Cerebellar nuclear complex (tissue), 1 donor: ENCODE measurements at regions not wholly inside any gene's neighbourhood (a gene's known extent, or its start where the extent isn't known, plus 50 kb on each side); places are given as distances from the start of the nearest gene placed in this dataset.
"Not testable (repeated sequence)": the region's sequence is repeated elsewhere in the genome, so short reads cannot be mapped to it uniquely, and the experiment has no call there.

Experiments used
- DNase-seq, 2 experiments: peaks; one replicate each; lab custom pipeline; 2025; lab: John Stamatoyannopoulos, UW

DNA sequence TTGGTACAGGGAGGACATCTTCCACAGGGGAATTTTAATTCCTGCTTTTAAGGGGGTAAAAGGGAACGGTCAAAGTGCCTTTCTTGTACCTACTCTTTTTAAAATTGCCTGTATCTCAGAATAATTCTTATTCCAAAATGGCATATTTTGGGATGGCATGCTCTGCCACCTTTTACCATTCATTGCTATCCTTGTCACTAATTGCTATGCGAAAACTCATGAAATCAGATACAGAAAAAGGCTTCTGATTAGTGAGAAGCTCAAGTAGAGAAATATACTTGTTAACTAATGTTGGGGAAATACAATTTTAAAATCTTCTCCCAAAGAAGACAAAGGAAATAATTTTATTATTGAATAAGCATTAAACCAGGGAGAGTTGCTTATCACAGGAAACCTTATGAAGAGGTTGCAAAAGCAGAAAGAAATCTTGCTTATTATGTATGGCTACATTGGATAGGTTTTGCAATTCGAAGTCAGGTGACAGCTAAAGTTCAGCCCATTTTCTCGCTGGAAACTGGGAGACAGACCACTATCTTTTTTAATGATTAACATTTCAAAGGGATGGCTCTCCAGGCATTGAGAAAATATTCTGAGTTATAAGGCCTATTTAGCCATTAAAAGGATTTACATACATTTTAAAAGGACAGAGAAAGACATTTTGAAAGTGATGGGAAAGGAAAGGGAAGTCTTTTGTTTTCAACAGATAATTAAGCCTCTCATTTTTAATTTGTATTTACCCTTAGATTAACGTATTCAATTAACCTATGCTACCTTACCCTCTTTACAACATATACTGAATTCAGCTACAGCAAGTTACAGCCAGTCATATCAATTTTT, 110.3 kb upstream of the PRSS16 start:
- no peak for DNase-seq

DNA sequence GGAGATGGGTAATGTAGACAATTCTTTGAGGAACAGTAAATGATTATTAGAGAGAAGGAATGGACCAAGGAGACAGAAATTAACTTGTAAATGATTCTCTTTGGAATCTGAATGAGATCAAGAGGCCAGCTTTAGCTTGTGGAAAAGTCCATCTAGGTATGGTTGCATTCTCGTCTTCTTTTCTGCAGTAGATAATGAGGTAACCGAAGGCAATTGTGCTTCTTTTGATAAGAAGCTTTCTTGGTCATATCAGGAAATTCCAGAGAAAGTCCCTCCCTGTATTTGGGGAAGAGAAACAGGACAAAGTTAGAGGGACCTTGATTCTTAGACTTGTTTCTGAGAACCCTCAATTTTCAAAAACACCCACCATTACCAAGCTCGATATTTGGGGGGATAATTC, 109.1 kb upstream of the PRSS16 start:
- no peak for DNase-seq

DNA sequence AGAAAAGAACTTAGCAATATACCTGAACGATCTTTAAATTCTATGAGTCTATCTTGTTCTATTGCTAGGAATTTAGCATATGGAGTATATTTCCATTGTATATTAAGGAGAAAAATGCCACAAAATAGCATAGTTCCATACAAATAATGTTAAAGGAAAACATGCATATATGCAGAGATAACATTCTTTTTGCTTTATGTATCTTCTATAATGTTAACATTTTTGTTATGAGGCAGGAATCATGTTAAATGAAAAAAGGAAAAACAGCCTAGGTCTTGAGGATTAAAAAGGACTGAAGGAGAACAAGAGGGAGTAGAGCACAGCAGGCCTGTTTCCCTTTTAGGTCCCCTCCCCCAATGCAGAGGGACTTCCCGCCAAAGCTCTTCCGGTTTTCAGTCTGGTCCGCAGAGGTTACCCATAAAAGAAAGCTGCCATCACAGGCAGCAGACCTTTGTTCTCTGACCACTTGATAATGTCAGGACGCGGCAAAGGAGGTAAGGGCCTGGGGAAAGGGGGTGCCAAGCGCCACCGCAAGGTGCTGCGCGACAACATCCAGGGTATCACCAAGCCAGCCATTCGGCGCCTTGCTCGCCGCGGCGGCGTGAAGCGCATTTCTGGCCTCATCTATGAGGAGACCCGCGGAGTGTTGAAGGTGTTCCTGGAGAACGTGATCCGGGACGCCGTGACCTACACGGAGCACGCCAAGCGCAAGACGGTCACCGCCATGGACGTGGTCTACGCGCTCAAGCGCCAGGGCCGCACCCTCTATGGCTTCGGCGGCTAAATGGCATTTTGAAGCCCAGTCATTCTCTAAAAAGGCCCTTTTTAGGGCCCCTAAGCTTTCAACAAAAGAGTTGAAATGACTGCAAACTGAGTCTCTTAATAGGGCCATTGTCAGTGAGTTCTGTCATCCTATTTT, 108.4 kb upstream of the PRSS16 start:
- no peak for DNase-seq

DNA sequence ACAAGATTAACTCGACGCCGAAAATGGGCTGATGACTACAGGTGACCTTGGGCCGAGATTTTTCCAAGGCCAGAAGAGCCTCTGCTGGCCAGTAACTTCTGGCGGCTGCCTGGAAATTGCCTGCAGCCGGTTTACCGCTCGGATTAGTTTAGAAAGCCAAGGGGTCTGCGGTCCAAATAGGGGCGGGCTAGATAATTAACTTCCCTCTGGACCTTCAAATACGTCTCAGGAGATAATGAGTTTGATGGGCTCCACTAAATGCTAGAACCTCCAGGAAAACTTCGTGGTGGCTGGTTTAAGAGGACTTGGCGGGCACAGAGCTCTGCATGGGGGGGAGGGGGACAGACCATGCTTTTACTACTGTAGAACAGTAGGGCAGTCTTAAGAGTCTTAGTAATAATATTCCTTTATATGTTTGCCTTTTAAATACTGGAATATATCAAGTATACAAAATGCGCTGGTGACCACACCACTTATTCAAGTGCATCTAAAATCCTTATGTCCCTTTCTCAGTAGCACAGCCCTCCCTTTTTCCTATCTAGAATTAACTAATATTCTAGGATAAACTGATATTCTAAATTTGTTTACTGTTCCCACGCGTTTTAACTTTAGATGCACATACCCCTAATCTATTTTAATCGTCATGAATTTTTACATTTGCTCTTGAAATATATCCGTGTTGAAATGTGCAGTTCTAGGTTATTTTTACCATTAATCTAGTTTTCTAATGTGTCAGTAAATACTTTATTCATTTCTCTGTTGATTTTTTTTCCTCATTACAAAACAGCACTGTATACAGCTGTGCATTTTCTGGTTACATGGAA, 107.5 kb upstream of the PRSS16 start:
- DNase-seq, result no peak

DNA sequence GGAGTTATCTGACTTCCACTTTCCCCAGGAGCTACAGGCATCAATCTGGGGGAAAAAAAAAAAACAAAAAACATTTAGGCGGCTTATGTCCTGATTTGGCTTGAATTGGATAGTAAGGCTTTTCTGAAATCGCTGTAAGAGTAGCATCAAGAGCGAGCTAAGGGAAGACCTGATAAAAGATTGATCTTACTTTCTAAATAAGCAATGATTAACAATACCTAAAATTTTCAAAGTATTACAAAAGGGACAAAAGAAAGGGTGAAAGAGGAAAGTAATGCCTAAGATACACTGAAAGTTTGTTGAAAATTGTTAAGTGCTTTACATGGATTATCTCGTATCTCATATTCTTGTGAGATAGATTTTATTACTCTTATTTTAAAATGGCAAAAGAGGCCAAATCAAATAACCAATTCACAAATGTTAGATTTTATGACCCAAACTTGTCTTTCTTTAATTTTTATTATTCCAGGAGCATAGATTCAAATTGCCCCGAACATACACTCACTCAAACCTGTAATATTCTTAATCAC, 106.4 kb upstream of the PRSS16 start:
- DNase-seq, result no peak

DNA sequence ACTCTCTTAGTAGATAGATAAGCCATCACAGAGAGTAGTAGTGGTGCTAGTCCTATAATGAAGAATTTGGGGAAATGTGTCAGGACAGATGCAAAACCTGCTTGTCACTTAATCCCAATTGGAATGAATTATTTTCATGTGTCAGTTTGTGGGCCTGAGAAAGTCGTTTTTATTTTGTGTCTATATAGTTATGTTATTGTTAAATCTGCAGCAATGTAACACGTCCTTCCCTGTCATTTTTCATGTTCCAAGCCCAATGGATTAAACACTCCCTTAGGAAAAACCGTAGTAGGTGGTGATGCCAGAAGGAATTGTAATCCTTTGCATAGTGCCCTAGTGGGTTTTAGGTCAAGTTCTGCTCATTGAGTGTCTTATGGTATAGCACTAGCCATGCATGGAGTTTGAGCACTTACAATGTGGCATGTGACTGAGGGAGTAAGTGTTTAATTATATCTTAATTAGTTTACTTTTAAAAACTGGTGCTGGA, 105.9 kb upstream of the PRSS16 start:
- no peak for DNase-seq

DNA sequence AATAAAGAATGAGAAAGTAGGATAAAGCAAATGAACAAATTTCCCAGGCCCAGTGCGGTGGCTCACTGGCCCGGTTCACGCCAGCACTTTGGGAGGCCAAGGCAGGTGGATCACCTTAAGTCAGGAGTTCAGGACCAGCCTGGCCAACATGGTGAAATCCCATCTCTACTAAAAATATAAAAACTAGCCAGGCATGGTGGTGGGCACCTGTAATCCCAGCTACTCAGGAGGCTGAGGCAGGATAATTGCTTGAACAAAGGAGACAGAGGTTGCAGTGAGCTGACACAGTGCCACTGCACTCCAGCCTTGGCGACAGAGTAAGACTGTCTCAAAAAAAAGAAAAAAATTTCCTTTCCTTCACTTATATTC, 104.5 kb upstream of the PRSS16 start:
- not testable (repeated sequence) for DNase-seq

DNA sequence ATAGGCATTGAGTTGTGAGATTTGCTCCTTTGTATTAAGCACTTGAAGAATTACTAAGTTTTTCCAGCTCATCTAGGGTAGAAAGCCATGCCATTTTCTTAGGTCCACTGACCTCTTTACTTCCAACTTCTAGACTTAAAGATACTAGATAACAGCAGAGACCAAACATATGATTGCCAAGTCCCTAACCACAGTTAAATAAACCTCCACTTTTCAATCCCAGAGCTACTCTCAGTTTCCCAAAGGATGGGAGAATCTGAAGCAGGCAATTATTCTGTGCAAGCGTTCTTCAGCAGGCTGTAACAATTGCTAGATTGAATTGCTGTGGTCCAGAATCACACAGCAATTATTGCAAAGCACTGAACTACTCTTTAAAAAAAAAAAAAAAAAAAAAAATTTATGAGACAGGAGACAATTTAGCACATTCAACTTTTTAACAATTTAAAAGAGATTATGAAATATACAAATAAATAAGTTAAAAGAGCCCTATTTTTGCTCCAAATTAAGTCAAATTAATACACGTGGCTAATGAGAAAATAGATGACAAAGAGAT, 104.0 kb upstream of the PRSS16 start:
- no peak for DNase-seq

DNA sequence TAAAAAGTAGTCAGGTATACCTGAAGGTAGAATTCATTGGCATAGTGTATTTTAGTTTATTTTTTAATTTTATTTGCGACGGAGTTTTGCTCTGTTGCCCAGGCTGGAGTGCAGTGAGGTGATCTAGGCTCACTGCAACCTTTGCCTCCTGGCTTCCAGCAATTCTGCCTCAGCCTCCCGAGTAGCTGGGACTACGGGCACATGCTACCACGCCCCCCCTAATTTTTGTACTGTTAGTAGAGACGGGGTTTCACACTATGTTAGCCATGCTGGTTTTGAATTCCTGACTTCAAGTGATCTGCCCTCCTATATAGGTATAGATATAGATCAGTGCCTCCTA, 102.8 kb upstream of the PRSS16 start:
- DNase-seq, result no peak

DNA sequence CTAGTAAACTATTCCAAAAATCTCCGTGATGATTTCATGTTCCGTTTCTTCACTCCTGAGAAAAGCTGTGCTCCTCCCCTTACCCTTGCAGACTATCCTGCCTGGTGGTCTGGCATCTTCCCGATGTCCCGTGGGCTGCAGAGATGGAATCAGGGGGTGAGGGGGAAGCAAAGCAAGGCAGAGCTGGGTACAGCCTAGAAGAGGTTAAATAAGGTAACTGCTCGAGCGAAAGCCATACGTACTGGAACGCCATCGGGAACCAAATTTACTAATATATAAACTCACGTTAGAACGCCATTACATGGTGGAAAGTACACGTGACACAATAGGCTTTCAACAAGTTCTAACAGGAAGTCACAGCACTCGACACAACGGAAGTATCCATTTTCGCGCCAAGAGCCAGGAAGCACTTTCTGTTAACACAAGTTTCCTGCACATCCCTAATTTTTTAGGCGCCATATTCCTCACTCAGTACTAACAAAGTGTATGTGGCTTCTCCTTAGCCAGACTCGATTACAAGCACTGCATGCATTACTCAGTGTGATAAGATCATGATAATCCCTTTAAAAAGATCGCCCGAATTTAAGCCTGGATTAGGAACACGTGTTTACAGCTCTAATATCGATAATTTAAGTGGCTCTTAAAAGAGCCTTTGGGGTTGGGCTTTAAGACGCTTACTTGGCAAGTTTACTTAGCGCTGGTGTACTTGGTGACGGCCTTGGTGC, 101.6 kb upstream of the PRSS16 start:
- no peak for DNase-seq

DNA sequence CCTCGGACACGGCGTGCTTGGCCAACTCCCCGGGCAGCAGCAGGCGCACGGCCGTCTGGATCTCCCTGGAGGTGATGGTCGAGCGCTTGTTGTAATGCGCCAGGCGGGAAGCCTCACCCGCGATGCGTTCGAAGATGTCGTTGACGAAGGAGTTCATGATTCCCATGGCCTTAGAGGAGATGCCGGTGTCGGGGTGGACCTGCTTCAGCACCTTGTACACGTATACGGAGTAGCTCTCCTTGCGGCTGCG, 101.1 kb upstream of the PRSS16 start:
- DNase-seq, result not testable (repeated sequence)

DNA sequence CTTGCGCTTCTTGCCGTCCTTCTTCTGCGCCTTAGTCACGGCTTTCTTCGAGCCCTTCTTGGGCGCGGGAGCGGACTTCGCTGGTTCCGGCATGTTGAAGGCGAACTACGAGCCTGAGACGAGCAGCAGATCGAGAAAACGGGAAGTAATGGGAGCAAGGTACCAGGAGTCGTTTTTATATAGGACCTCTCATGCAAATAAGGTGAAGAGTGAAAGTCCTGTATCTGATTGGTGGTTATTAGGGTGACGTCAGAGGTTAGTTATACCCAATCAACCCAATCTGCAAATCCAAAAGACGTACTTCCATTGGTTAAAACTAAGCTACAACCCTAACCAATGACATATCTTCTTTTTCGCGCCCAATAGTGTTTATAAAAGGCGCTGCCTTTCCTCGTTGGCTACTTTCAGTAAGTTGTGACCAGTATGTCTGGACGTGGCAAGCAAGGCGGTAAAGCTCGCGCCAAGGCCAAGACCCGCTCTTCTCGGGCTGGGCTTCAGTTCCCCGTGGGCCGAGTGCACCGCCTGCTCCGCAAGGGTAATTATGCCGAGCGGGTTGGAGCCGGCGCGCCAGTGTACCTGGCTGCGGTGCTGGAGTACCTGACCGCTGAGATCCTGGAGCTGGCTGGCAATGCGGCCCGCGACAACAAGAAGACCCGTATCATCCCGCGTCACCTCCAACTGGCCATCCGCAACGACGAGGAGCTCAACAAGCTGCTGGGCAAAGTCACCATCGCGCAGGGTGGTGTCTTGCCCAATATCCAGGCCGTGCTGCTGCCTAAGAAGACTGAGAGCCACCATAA, 100.6 kb upstream of the PRSS16 start:
- DNase-seq, result no peak

DNA sequence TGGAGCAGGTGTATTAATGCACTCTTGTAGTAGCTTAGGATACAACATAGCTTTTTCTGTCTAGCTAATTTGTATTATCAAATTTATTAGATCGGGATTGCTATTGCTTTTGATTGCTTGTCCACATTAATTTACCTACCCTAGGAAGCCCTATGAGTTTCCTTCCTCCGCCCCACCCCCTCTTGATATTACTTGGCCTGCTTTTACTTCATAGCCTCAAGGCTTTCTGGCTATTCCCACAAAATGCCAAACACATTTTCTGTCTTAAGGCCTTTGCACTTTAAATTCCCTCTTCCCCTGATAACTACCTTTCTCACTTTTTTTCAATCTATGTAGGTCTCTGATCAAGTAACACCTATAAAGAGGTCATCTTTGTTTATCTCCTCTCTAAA, 99.1 kb upstream of the PRSS16 start:
- no peak for DNase-seq

DNA sequence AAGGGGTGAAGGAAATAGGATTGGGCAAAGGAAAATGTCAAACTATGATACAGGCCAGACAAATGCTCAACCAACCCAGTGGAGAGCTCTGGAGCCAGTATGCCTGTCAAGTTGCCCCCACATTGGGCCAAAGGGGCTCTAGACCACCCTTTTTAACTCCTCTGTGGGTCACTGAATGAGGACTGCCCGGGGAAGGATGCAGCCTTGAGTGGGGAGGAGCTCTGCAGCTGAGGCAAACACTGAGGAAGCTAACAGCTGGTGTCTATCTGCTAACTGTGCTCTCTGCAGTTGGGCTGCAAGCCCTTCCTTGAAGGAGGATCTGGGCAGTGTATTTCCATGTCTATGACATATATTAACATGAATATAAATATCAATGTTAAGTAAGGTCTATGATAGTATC, 98.4 kb upstream of the PRSS16 start:
- no peak for DNase-seq

DNA sequence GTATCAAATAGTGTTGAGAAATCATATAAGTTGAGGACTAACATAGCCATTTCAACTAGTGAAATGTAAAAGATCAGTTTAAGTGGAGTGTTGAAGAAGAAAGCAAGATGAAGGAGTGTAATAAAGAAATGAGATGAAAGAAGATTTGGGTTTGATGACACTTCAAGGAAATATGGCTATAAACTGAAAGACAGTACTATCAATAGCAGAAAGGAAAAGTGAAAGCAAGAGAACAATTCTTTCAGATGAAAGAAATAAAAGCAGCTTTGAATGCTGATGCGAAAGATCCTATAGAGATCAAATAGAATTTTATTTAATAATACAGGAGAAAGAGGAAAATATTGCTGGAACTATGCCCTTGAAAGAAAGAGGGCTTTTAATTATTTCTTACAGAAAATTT, 92.8 kb upstream of the PRSS16 start:
- no peak for DNase-seq

DNA sequence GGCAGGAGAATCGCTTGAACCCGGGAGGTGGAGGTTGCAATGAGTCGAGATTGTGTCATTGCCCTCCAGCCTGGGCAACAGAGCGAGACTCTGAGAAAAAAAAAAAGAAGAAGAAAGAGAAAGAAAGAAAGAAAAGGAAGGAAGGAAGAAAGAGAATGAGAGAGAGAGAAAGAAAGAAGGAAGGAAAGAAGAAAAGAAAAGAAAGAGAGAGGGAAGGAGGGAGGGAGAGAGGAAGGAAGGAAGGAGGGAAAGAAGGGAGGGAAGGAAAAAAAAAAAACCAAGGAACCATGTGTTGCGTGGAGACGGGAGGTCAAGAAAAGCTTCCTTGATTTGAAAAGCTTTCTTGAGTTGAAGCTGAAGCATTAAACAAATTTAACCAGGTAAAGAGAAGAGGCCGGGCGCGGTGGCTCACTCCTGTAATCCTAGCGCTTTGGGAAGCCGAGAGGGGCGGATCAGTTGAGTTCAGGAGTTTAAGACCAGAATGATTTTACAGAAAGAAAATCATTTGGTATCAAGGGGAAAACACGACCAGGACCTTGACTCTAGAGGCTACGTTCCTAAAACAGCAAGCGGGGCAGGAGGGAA, 90.5 kb upstream of the PRSS16 start:
- DNase-seq, result no peak

DNA sequence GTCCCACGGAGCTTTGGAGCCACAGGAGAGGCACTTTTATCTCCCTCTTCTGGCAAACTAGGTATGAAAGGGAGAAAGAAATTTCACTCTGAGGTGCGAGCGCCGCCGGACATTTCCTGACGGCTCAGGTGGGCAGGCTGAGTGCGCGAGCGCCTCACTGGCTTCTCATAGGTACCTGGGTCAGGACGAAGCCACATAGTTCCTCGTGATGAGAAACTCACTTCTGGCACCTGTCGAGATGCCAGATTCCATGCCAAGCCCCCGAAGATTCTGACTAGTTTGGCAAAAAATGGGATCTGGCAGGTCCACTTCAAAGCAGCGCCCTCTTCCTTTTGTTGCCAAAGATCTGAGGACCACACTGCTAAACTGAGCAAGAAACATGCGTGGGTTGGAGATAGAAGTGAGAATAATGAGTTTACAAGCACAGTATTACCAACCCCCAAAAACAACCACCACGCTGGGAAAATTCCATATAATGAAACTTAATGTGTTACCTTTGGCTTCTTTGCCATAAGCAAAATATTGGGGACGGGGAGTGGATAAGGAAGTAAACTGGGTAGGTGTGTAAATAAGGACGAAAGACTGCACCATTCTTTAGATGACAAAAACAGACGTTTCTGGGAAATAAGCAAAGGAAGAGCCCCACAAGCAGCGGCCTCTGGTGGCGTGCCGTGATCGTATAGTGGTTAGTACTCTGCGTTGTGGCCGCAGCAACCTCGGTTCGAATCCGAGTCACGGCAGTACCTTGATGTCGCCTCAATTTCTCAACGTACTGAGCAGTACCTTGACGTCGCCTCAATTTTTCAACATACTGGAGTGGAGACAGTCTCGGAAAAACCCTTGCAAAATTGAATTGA, 89.8 kb upstream of the PRSS16 start:
- no peak for DNase-seq

DNA sequence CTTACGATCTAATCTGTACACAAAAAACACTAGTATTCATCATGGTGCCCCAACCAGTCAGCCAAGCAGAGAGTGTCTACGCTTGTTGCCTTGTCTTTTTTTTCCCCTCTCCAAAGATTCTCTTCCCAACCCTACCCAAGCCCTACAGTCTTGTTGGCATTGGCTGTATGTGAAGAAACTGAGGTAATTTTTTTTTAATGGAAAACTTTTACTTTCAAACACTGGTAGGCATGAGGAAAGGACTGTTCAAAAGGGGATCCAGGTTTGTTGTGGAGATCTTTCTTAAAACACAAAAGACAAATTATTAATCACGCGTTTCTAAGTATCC, 89.2 kb upstream of the PRSS16 start:
- DNase-seq, result no peak

DNA sequence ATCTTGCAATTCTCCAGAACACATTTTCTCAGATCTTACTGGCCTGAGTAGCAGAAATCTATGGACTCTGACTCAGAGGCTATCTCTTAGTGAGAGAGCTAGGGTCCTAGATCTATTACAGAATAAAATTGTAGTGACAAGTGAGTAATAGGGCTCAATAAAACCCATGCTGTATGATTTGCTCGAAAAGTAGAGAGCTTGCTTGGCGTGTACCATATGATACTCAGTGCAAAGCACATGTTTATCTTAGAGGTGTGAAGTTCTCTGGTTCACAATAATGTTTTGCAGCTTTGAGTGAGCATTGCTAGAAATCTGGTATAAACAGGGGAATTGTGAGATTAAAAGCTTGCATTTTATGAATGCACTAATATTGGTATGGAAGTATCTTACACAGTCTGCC, 87.8 kb upstream of the PRSS16 start:
- no peak for DNase-seq
